ENCODE measurements at regions not wholly inside any gene's neighbourhood (a gene's known extent, or its start where the extent isn't known, plus 50 kb on each side); places are given as distances from the start of the nearest gene placed in this dataset.

GRCh38 chr14:84252706-84253105 lies 1277.2 kb upstream of the FLRT2 start:
- WGBS (ENCODE audit: missing lambda C conversion rate): 11% methylated on average over 2 of the region's 2 CpGs
- no peak overlapping the region for H3K4me2 ChIP-seq
- no peak for ATAC-seq
- FAIRE-seq: no peak
- no peak for DNase-seq (ENCODE audit: low read depth in 1 of 2, low spot score in 1 of 2)
- no peak for TF ChIP-seq SREBF2 (IDR thresholded peaks at IDR 0.05)
- no peak for TF ChIP-seq MAZ (IDR thresholded peaks at IDR 0.05; ENCODE audit: borderline replicate concordance, low read depth, low read length)
- TF ChIP-seq CHD4 (IDR thresholded peaks at IDR 0.05; ENCODE audit: borderline replicate concordance): no peak
- no peak for TF ChIP-seq JUNB (IDR thresholded peaks at IDR 0.05)
- no peak for TF ChIP-seq KDM1A (IDR thresholded peaks at IDR 0.05; ENCODE audit: low read depth)
- no peak for TF ChIP-seq EHF (CRISPR knock-in tag; IDR thresholded peaks at IDR 0.05)
- TF ChIP-seq BCL3 (IDR thresholded peaks at IDR 0.05): no peak
- no peak for TF ChIP-seq CHD2 (IDR thresholded peaks at IDR 0.05; ENCODE audit: low read length, partially characterized antibody)
- no peak for TF ChIP-seq USF2 (IDR thresholded peaks at IDR 0.05)
- no peak for TF ChIP-seq FOSB (CRISPR knock-in tag; IDR thresholded peaks at IDR 0.05)
- TF ChIP-seq ELK1 (IDR thresholded peaks at IDR 0.05; ENCODE audit: low read depth, low read length): no peak
- no peak for TF ChIP-seq GATA3 (IDR thresholded peaks at IDR 0.05; ENCODE audit: borderline replicate concordance)
- TF ChIP-seq FOXS1 (CRISPR knock-in tag; IDR thresholded peaks at IDR 0.05): no peak
- no peak for TF ChIP-seq HOXB5 (CRISPR knock-in tag; IDR thresholded peaks at IDR 0.05)
- TF ChIP-seq EP300 (IDR thresholded peaks at IDR 0.05): no peak
- TF ChIP-seq NFE2L2 (conservative IDR thresholded peaks at IDR 0.05; ENCODE audit: low read length): no peak
- TF ChIP-seq RARB (CRISPR knock-in tag; IDR thresholded peaks at IDR 0.05): no peak
- no peak for TF ChIP-seq JUN (IDR thresholded peaks at IDR 0.05)
- no peak for TF ChIP-seq MAX (IDR thresholded peaks at IDR 0.05)
- ChIA-PET CTCF (no interaction called here), POLR2A (no interaction called here)
- H3K27ac ChIP-seq: no peak overlapping the region
- H3K9me3 ChIP-seq: no peaks in the 10 kb centered on the region
- no peaks in the 10 kb centered on the region for H3K4me1 ChIP-seq
- H3K4me3 ChIP-seq: no peak overlapping the region

- WGBS (ENCODE audit: missing lambda C conversion rate): 3% methylated on average over 2 of the region's 2 CpGs
Measured at GRCh38 chr14:84253326-84253725, 1276.6 kb upstream of the FLRT2 start.

GRCh38 chr14:84254290-84254689 lies 1275.7 kb upstream of the FLRT2 start:
- FAIRE-seq (no peak), ATAC-seq (no peak), DNase-seq (ENCODE audit: low read depth in 1 of 2, low spot score in 1 of 2) (no peak)
- WGBS (ENCODE audit: missing lambda C conversion rate): 7% methylated on average over 4 of the region's 4 CpGs
- ChIA-PET CTCF (no interaction called here), POLR2A (no interaction called here)
- Histone ChIP-seq H3K4me3 (no peak overlapping the region), H3K4me2 (no peak overlapping the region), H3K9me3 (no peaks in the 10 kb centered on the region), H3K27ac (no peak overlapping the region), H3K4me1 (no peaks in the 10 kb centered on the region)
- TF ChIP-seq CEBPB (IDR thresholded peaks at IDR 0.05): no peak

More at GRCh38 chr14:84253326-84253725, 1276.6 kb upstream of the FLRT2 start:
- Histone ChIP-seq H3K4me3 (no peak overlapping the region), H3K4me1 (no peaks in the 10 kb centered on the region), H3K4me2 (no peak overlapping the region), H3K27ac (no peak overlapping the region), H3K9me3 (no peaks in the 10 kb centered on the region)
- TF ChIP-seq NR3C1 (IDR thresholded peaks at IDR 0.05): no peak
- no peak for TF ChIP-seq EP300 (IDR thresholded peaks at IDR 0.05)
- TF ChIP-seq BHLHE40 (IDR thresholded peaks at IDR 0.05; ENCODE audit: low read depth, low read length): no peak
- ChIA-PET POLR2A (no interaction called here), CTCF (no interaction called here)
- ATAC-seq: no peak
- DNase-seq (ENCODE audit: low read depth in 1 of 2, low spot score in 1 of 2): no peak
- FAIRE-seq: no peak
